ENCODE measurements at regions not wholly inside any gene's neighbourhood (a gene's known extent, or its start where the extent isn't known, plus 50 kb on each side); places are given as distances from the start of the nearest gene placed in this dataset.

- no peaks in the 10 kb centered on the region for H3K4me1 Mint-ChIP-seq (ENCODE audit: low read depth)
- no peak overlapping the region for H3K27ac ChIP-seq (ENCODE audit: low read depth in 1 of 2, low read length in 2 of 2)
- intact Hi-C loops (cut with DNase I, micrococcal nuclease): no loop called here
- no peak overlapping the region for H3K4me3 Mint-ChIP-seq
- H3K36me3 Mint-ChIP-seq (ENCODE audit: low read depth): no peaks in the 10 kb centered on the region
- ATAC-seq (ENCODE audit: poor library complexity) (no peak), DNase-seq (no peak)
- no peaks in the 10 kb centered on the region for H3K36me3 ChIP-seq (ENCODE audit: insufficient read depth, low read length)
- H3K27me3 Mint-ChIP-seq: peaks cover 1% of the 10 kb centered on the region
- no peaks in the 10 kb centered on the region for H3K9me3 ChIP-seq (ENCODE audit: control insufficient read depth in 1 of 2, insufficient read depth in 1 of 2, low read length in 2 of 2)
- no peak overlapping the region for H3K4me3 ChIP-seq (ENCODE audit: low read length)
- H3K27me3 ChIP-seq (ENCODE audit: control insufficient read depth in 1 of 2, insufficient read depth in 2 of 2, low read length in 2 of 2): no peaks in the 10 kb centered on the region
- no peaks in the 10 kb centered on the region for H3K4me1 ChIP-seq (ENCODE audit: insufficient read depth, low read length)
- no peak overlapping the region for H3K27ac Mint-ChIP-seq
- TF ChIP-seq CTCF (IDR thresholded peaks at IDR 0.05): no peak
- ChIA-PET CTCF (no interaction called here), POLR2A (no interaction called here)
- H3K9me3 Mint-ChIP-seq: no peaks in the 10 kb centered on the region
These were observed 355.2 kb upstream of the SLC14A2 start for GRCh38 chr18:45260125-45260524.

DNA sequence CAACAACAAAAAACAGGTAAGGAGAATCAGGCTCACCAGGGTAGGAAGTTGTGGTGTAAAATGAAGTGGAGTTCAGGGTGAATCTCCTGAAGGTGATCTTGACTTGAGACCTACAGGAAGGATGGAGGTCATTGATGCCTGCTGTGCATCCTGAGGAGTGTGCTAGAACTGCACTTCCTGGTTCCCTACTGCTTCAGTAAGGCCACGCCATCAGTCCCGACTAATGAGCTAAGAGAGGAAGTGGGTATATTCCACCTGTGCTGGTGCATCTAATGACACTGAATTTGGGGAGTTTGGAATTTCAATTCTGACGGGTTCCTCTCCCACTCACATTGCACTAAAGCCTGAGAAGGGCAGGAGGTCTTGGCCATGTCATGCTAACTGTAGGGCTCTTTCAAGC, 349.3 kb upstream of the SLC14A2 start:
- no peaks in the 10 kb centered on the region for H3K36me3 Mint-ChIP-seq (ENCODE audit: low read depth)
- no peak overlapping the region for H3K4me3 ChIP-seq (ENCODE audit: low read length)
- DNase-seq (no peak), ATAC-seq (ENCODE audit: poor library complexity) (no peak)
- intact Hi-C loops (cut with DNase I, micrococcal nuclease): no loop called here
- no peak overlapping the region for H3K27ac Mint-ChIP-seq
- H3K27ac ChIP-seq (ENCODE audit: low read depth in 1 of 2, low read length in 2 of 2): no peak overlapping the region
- no peaks in the 10 kb centered on the region for H3K27me3 ChIP-seq (ENCODE audit: control insufficient read depth in 1 of 2, insufficient read depth in 2 of 2, low read length in 2 of 2)
- H3K4me3 Mint-ChIP-seq: no peak overlapping the region
- TF ChIP-seq CTCF (IDR thresholded peaks at IDR 0.05): no peak
- ChIA-PET POLR2A (no interaction called here), CTCF (no interaction called here)
- no peaks in the 10 kb centered on the region for H3K4me1 Mint-ChIP-seq (ENCODE audit: low read depth)
- no peaks in the 10 kb centered on the region for H3K9me3 ChIP-seq (ENCODE audit: control insufficient read depth in 1 of 2, insufficient read depth in 1 of 2, low read length in 2 of 2)
- H3K27me3 Mint-ChIP-seq: peaks cover 8% of the 10 kb centered on the region
- H3K9me3 Mint-ChIP-seq: no peaks in the 10 kb centered on the region
- H3K4me1 ChIP-seq (ENCODE audit: insufficient read depth, low read length): no peaks in the 10 kb centered on the region
- H3K36me3 ChIP-seq (ENCODE audit: insufficient read depth, low read length): no peaks in the 10 kb centered on the region

DNA sequence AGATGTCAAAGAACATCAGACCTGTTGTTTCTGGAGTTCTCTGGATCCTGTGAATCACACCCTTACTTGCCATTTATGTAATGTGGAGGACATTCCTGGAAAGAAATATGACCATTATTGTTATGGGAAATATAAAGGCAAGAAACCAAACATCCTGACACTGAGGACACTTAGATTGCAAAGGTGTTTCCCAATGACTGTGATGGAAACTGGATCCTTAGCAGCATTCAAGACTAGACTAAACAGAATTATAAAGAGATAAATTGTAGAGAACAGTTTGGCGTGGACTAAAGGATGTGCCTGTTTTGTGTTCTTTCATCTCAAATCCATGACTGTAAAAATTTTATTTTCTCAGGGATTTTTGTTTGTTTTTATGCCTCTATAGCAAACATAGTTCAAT, 347.7 kb upstream of the SLC14A2 start:
- Mint-ChIP-seq H3K27ac (no peak overlapping the region), H3K36me3 (ENCODE audit: low read depth) (no peaks in the 10 kb centered on the region), H3K4me3 (no peak overlapping the region), H3K27me3 (peaks cover 8% of the 10 kb centered on the region), H3K9me3 (no peaks in the 10 kb centered on the region), H3K4me1 (ENCODE audit: low read depth) (no peaks in the 10 kb centered on the region)
- Histone ChIP-seq H3K27me3 (ENCODE audit: control insufficient read depth in 1 of 2, insufficient read depth in 2 of 2, low read length in 2 of 2) (no peaks in the 10 kb centered on the region), H3K4me3 (ENCODE audit: low read length) (no peak overlapping the region), H3K9me3 (ENCODE audit: control insufficient read depth in 1 of 2, insufficient read depth in 1 of 2, low read length in 2 of 2) (no peaks in the 10 kb centered on the region), H3K36me3 (ENCODE audit: insufficient read depth, low read length) (no peaks in the 10 kb centered on the region), H3K4me1 (ENCODE audit: insufficient read depth, low read length) (no peaks in the 10 kb centered on the region), H3K27ac (ENCODE audit: low read depth in 1 of 2, low read length in 2 of 2) (no peak overlapping the region)
- no peak for DNase-seq
- TF ChIP-seq CTCF (IDR thresholded peaks at IDR 0.05): no peak
- POLR2A ChIA-PET: no interaction called here
- CTCF ChIA-PET: no interaction called here
- intact Hi-C loops (cut with DNase I, micrococcal nuclease): no loop called here
- no peak for ATAC-seq (ENCODE audit: poor library complexity)
